ENCODE measurements at regions not wholly inside any gene's neighbourhood (a gene's known extent, or its start where the extent isn't known, plus 50 kb on each side); places are given as distances from the start of the nearest gene placed in this dataset.

GRCh38 chr5:67795781-67796477, 419.6 kb upstream of the PIK3R1 start:
- TF ChIP-seq SPI1 (IDR thresholded peaks at IDR 0.05; ENCODE audit: low read depth, low read length) (no peak), POLR2A (IDR thresholded peaks at IDR 0.05; ENCODE audit: low read depth, low read length) (no peak)
